H1 (cell line): ENCODE measurements at regions not wholly inside any gene's neighbourhood (a gene's known extent, or its start where the extent isn't known, plus 50 kb on each side); places are given as distances from the start of the nearest gene placed in this dataset.

Experiments
- CTCF ChIA-PET: fragments of 300-600 bp; sonication (Branson Sonifier 250); formaldehyde crosslinking; loops from one replicate; lab custom pipeline; 2021; ENCODE audit not compliant: partially characterized antibody; lab: Charles Lee
- POLR2A ChIA-PET: fragments of 300-600 bp; sonication (Branson Sonifier 250); formaldehyde crosslinking; loops from one replicate; lab custom pipeline; 2021; ENCODE audit warnings: inconsistent platforms; ENCODE audit not compliant: partially characterized antibody; lab: Charles Lee
- DNase-seq, 2 experiments: peaks; one replicate each; pipeline versions ENCODE4 v3.0.0 to v3.0.0-alpha.2; 2010 to 2022; ENCODE audit warnings: low spot score in 2 of 2, low read depth in 1 of 2, mixed read lengths in 1 of 2
- FAIRE-seq: peaks from 2 replicates; lab custom pipeline; 2011; peaks lifted over from hg19 to GRCh38; lab: Jason Lieb, UNC
- H2AFZ ChIP-seq: 2 replicates; pipeline ENCODE4 v1.8.1; 2012; ENCODE audit warnings: low read length, inconsistent platforms
- H2AK5ac ChIP-seq: 2 replicates; pipeline ENCODE4 v1.6.1; 2013; ENCODE audit warnings: low read depth, low read length
- H2BK120ac ChIP-seq: replicated peaks from 2 replicates; pipeline ENCODE3; 2013; ENCODE audit warnings: low read depth, low read length, inconsistent platforms
- H2BK12ac ChIP-seq: 2 replicates; pipeline ENCODE4 v1.6.1; 2013; ENCODE audit warnings: low read depth, low read length
- H2BK15ac ChIP-seq: 2 replicates; pipeline ENCODE4 v1.6.1; 2013; ENCODE audit warnings: low read length
- H2BK20ac ChIP-seq: 2 replicates; pipeline ENCODE4 v1.6.1; 2013; ENCODE audit warnings: low read length
- H2BK5ac ChIP-seq: 2 replicates; pipeline ENCODE4 v1.6.1; 2013; ENCODE audit warnings: low read depth, low read length
- H3K14ac ChIP-seq: 2 replicates; pipeline ENCODE4 v1.6.1; 2013; ENCODE audit warnings: inconsistent platforms; ENCODE audit not compliant: insufficient read length
- H3K18ac ChIP-seq: 2 replicates; pipeline ENCODE4 v1.6.1; 2013; ENCODE audit warnings: low read length; ENCODE audit errors: extremely low read depth
- H3K23ac ChIP-seq: 2 replicates; pipeline ENCODE4 v1.6.1; 2013; ENCODE audit warnings: inconsistent platforms; ENCODE audit not compliant: insufficient read length
- H3K23me2 ChIP-seq: 2 replicates; pipeline ENCODE4 v1.6.1; 2013; ENCODE audit warnings: low read depth, low read length
- H3K27ac ChIP-seq: 2 replicates; pipeline ENCODE4 v1.6.1; 2011; ENCODE audit warnings: low read depth, low read length, inconsistent platforms
- H3K27me3 ChIP-seq, 4 experiments: replicated peaks in 1 of 4; 1 replicate in 1 of 4; 2 replicates in 3 of 4; pipeline versions ENCODE4 v1.6.1 to v1.8.1; 2011 to 2013; ENCODE audit warnings: low read length in 3 of 4, mild to moderate bottlenecking in 3 of 4, inconsistent platforms in 2 of 4, mixed read lengths in 2 of 4, moderate library complexity in 1 of 4; ENCODE audit not compliant: control insufficient read depth in 3 of 4, insufficient read depth in 3 of 4; ENCODE audit errors: extremely low read depth in 1 of 4
- H3K36me3 ChIP-seq, 4 experiments: 2 replicates each; pipeline versions ENCODE4 v1.6.1 to v1.8.1; 2011 to 2013; ENCODE audit warnings: mild to moderate bottlenecking in 4 of 4, low read length in 3 of 4, moderate library complexity in 2 of 4, control low read depth in 1 of 4, inconsistent platforms in 1 of 4; ENCODE audit not compliant: insufficient read depth in 4 of 4, control insufficient read depth in 2 of 4
- H3K4ac ChIP-seq: replicated peaks from 2 replicates; pipeline ENCODE3; 2013; ENCODE audit warnings: low read length, low read depth, mixed read lengths, inconsistent platforms; ENCODE audit not compliant: insufficient read length
- H3K4me1 ChIP-seq, 4 experiments: replicated peaks in 1 of 4; 1 replicate in 1 of 4; 2 replicates in 3 of 4; pipeline versions ENCODE4 v1.6.1 to v1.8.1; 2011 to 2013; ENCODE audit warnings: low read length in 3 of 4, inconsistent platforms in 2 of 4, mixed read lengths in 1 of 4; ENCODE audit not compliant: insufficient read depth in 4 of 4, control insufficient read depth in 3 of 4
- H3K4me2 ChIP-seq, 2 experiments: 2 replicates each; pipeline versions ENCODE4 v1.6.1 to v1.8.1; 2011 to 2013; ENCODE audit warnings: low read depth in 2 of 2, low read length in 2 of 2, control low read depth in 1 of 2, inconsistent platforms in 1 of 2, mild to moderate bottlenecking in 1 of 2; ENCODE audit not compliant: insufficient read depth in 1 of 2
- H3K4me3 ChIP-seq, 4 experiments: fragments of 200-600, 300-600 bp in 1 of 4; sonication (generic), shearing (Covaris generic), sonication (Bioruptor Twin) in 1 of 4; 2 replicates each; pipeline versions ENCODE4 v1.5.1 to v1.8.1; 2011 to 2016; ENCODE audit warnings: low read length in 4 of 4, low read depth in 3 of 4, control low read depth in 2 of 4, inconsistent platforms in 2 of 4, mild to moderate bottlenecking in 2 of 4, mixed read lengths in 1 of 4, moderate library complexity in 1 of 4; ENCODE audit not compliant: insufficient read depth in 2 of 4; ENCODE audit errors: extremely low read depth in 1 of 4
- H3K56ac ChIP-seq: replicated peaks from 2 replicates; pipeline ENCODE3; 2013; ENCODE audit warnings: low read depth, mild to moderate bottlenecking, mixed read lengths, low read length, inconsistent platforms; ENCODE audit not compliant: insufficient read length
- H3K79me1 ChIP-seq: 2 replicates; pipeline ENCODE4 v1.6.1; 2013; ENCODE audit warnings: low read depth, low read length, control low read depth
- H3K79me2 ChIP-seq, 2 experiments: 2 replicates each; pipeline versions ENCODE4 v1.6.1 to v1.8.1; 2012 to 2013; ENCODE audit warnings: low read length in 2 of 2, mild to moderate bottlenecking in 2 of 2, inconsistent platforms in 1 of 2; ENCODE audit not compliant: insufficient read depth in 2 of 2, control insufficient read depth in 1 of 2
- H3K9ac ChIP-seq, 4 experiments: replicated peaks in 1 of 4; 1 replicate in 1 of 4; 2 replicates in 3 of 4; pipeline versions ENCODE4 v1.6.1 to v1.8.1; 2011 to 2013; ENCODE audit warnings: low read depth in 3 of 4, low read length in 3 of 4, control low read depth in 2 of 4, mild to moderate bottlenecking in 2 of 4, moderate library complexity in 2 of 4, inconsistent platforms in 1 of 4; ENCODE audit errors: extremely low read depth in 1 of 4
- H3K9me3 ChIP-seq, 2 experiments: 2 replicates each; pipeline versions ENCODE4 v1.6.1 to v1.8.1; 2012 to 2013; ENCODE audit warnings: mild to moderate bottlenecking in 2 of 2, moderate library complexity in 2 of 2, control low read depth in 1 of 2, inconsistent platforms in 1 of 2, low read depth in 1 of 2, low read length in 1 of 2, mixed read lengths in 1 of 2; ENCODE audit not compliant: insufficient read depth in 2 of 2
- H4K20me1 ChIP-seq, 2 experiments: replicated peaks in 1 of 2; 2 replicates each; pipeline versions ENCODE3 to v1.8.1; 2011 to 2013; ENCODE audit warnings: inconsistent platforms in 2 of 2, low read length in 2 of 2, mild to moderate bottlenecking in 1 of 2; ENCODE audit not compliant: insufficient read depth in 2 of 2, control insufficient read depth in 1 of 2
- H4K5ac ChIP-seq: 2 replicates; pipeline ENCODE4 v1.6.1; 2013; ENCODE audit warnings: low read length, low read depth, mixed read lengths, inconsistent platforms; ENCODE audit not compliant: insufficient read length
- H4K8ac ChIP-seq: 2 replicates; pipeline ENCODE4 v1.8.0; 2013; ENCODE audit warnings: mild to moderate bottlenecking, moderate library complexity, low read length, inconsistent platforms; ENCODE audit not compliant: insufficient read depth; ENCODE audit errors: extremely low read depth
- H4K91ac ChIP-seq: replicated peaks from 2 replicates; pipeline ENCODE3; 2013; ENCODE audit warnings: low read length, mixed read lengths, inconsistent platforms; ENCODE audit not compliant: insufficient read length
- BCL11A ChIP-seq, 2 experiments: IDR thresholded peaks; one replicate each; pipeline ENCODE4 v1.6.1; 2011; ENCODE audit warnings: low read depth in 2 of 2, low read length in 2 of 2, mild to moderate bottlenecking in 2 of 2
- CHD2 ChIP-seq: IDR thresholded peaks from 2 replicates; pipeline ENCODE4 v1.6.1; 2012; ENCODE audit warnings: low read length, improper control_type of control experiment
- E2F6 ChIP-seq: IDR thresholded peaks from 2 replicates; pipeline ENCODE4 v1.6.1; 2012; ENCODE audit warnings: inconsistent platforms
- EZH2 ChIP-seq: fragments of 200-600 bp; sonication (generic); IDR thresholded peaks from 2 replicates; pipeline ENCODE4 v1.7.1; 2012; ENCODE audit warnings: low read depth, mild to moderate bottlenecking, moderate library complexity, low read length, inconsistent platforms; ENCODE audit not compliant: severe bottlenecking
- GTF2F1 ChIP-seq: IDR thresholded peaks from 2 replicates; pipeline ENCODE4 v1.6.1; 2012; ENCODE audit warnings: low read depth, low read length, improper control_type of control experiment, borderline replicate concordance
- HDAC6 ChIP-seq: IDR thresholded peaks from one replicate; pipeline ENCODE4 v1.7.1; 2012; ENCODE audit warnings: low read depth, mild to moderate bottlenecking, inconsistent platforms, low read length, moderate library complexity
- KDM4A ChIP-seq: IDR thresholded peaks from one replicate; pipeline ENCODE4 v1.7.1; 2012; ENCODE audit warnings: low read depth, mild to moderate bottlenecking, moderate library complexity, low read length, inconsistent platforms; ENCODE audit not compliant: severe bottlenecking
- PHF8 ChIP-seq: fragments of 200-600 bp; sonication (generic); conservative IDR thresholded peaks from 2 replicates; pipeline ENCODE4 v1.7.1; 2012; ENCODE audit warnings: low read depth, mild to moderate bottlenecking, inconsistent platforms, low read length, moderate library complexity
- POLR2AphosphoS5 ChIP-seq: IDR thresholded peaks from 2 replicates; pipeline ENCODE4 v1.6.1; 2011; ENCODE audit warnings: low read depth, low read length
- POU5F1 ChIP-seq: IDR thresholded peaks from 2 replicates; pipeline ENCODE4 v1.6.1; 2011; ENCODE audit warnings: low read depth, mild to moderate bottlenecking, low read length, moderate library complexity
- RBBP5 ChIP-seq: IDR thresholded peaks from 2 replicates; pipeline ENCODE4 v1.7.1; 2012; ENCODE audit warnings: low read depth, mild to moderate bottlenecking, inconsistent platforms, low read length, moderate library complexity, borderline replicate concordance
- RNF2 ChIP-seq: fragments of 200-900, 300-1000 bp; sonication (generic); IDR thresholded peaks from 2 replicates; pipeline ENCODE4 v1.7.1; 2016; ENCODE audit warnings: borderline replicate concordance, low read depth, mild to moderate bottlenecking, antibody characterized with exemption, low read length; ENCODE audit not compliant: poor library complexity, severe bottlenecking; ENCODE audit errors: missing control alignments
- SIN3A ChIP-seq, 2 experiments: IDR thresholded peaks in 1 of 2; conservative IDR thresholded peaks in 1 of 2; 2 replicates each; pipeline ENCODE4 v1.6.1; 2011 to 2012; ENCODE audit warnings: low read length in 2 of 2, improper control_type of control experiment in 1 of 2, low read depth in 1 of 2, mild to moderate bottlenecking in 1 of 2
- SP2 ChIP-seq: IDR thresholded peaks from 2 replicates; pipeline ENCODE4 v1.6.1; 2012; ENCODE audit warnings: mild to moderate bottlenecking, low read length, inconsistent platforms
- WGBS, 2 experiments: shearing (Covaris generic) in 1 of 2; methylation state at CpG; one replicate each; pipeline versions ENCODE4 v1.1.6 to v1.1.7; 2013 to 2015; ENCODE audit warnings: low lambda C conversion rate in 2 of 2, mixed read lengths in 2 of 2, inconsistent platforms in 1 of 2, low coverage in 1 of 2, missing lambda C conversion rate in 1 of 2; ENCODE audit not compliant: insufficient replicate concordance in 2 of 2, insufficient coverage in 1 of 2, insufficient read length in 1 of 2; ENCODE audit errors: extremely low coverage in 1 of 2, missing lambda C conversion rate in 1 of 2; 5-methylcytosine and 5-hydroxymethylcytosine counted together

DNA sequence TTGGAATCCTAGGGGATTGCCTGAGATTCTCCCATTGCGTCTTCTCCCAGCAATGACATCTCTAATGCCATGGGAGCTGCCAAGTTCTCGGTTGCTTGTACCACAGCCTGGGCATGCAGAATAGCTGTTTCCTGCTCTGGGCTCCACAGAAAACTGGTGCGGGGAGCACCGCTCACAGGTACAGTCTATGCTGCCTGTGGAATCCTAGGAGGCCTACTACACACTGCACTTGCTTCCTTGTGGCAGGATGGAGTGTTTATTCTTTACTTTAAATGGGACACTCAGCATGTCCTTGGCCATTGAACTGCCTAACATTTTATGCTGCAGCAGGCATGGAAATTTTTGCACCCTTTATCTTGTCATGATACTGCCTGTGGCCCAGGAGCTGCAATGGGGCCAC, 378.8 kb upstream of the SHH start:
- no peak overlapping the region for H2BK12ac ChIP-seq
- peaks cover 7 to 11% of the 10 kb centered on the region in 2 experiments; a peak in 3 of 4 replicates for H3K9me3 ChIP-seq
- 85% methylated on average over 4 of the region's 4 CpGs; no CpG with 5 or more reads in 1 of the 2 experiments for WGBS, 2 experiments
- H3K4me1 ChIP-seq, result no peaks in the 10 kb centered on the region
- CTCF ChIA-PET, result no interaction called here
- H3K27ac ChIP-seq, result no peak overlapping the region
- no peak overlapping the region for H3K18ac ChIP-seq
- no peak overlapping the region for H2AFZ ChIP-seq
- H4K20me1 ChIP-seq, result no peaks in the 10 kb centered on the region
- no peak for DNase-seq
- no peak overlapping the region for H4K8ac ChIP-seq
- H2BK5ac ChIP-seq, result no peak overlapping the region
- H3K4me2 ChIP-seq, result no peak overlapping the region
- no peak overlapping the region for H3K9ac ChIP-seq
- H2BK15ac ChIP-seq, result no peak overlapping the region
- no peak overlapping the region for H2BK20ac ChIP-seq
- H3K4ac ChIP-seq, result no peak overlapping the region
- no peaks in the 10 kb centered on the region for H3K79me1 ChIP-seq
- no peak overlapping the region for H3K23ac ChIP-seq
- H3K79me2 ChIP-seq, result no peaks in the 10 kb centered on the region
- H3K23me2 ChIP-seq, result no peaks in the 10 kb centered on the region
- H4K5ac ChIP-seq, result no peak overlapping the region
- no peak overlapping the region for H4K91ac ChIP-seq
- H2AK5ac ChIP-seq, result no peak overlapping the region
- no peak overlapping the region for H3K4me3 ChIP-seq
- H2BK120ac ChIP-seq, result no peak overlapping the region
- H3K56ac ChIP-seq, result no peak overlapping the region
- no peak overlapping the region for H3K14ac ChIP-seq
- H3K36me3 ChIP-seq, result no peaks in the 10 kb centered on the region
- POLR2A ChIA-PET, result no interaction called here
- H3K27me3 ChIP-seq, result no peaks in the 10 kb centered on the region
- no peak for TF ChIP-seq KDM4A
- no peak for TF ChIP-seq SIN3A (conservative IDR thresholded peaks at IDR 0.05 in 1 of 2, IDR thresholded peaks at IDR 0.05 in 1 of 2; ENCODE audit: low read depth in 1 of 2, low read length in 2 of 2)
- no peak for TF ChIP-seq POU5F1
- TF ChIP-seq SP2, result no peak
- TF ChIP-seq BCL11A (IDR thresholded peaks at IDR 0.05; ENCODE audit: low read depth in 2 of 2, low read length in 2 of 2), result no peak
- TF ChIP-seq HDAC6, result no peak
- TF ChIP-seq E2F6, result no peak
- TF ChIP-seq PHF8, result no peak
- no peak for TF ChIP-seq EZH2
- TF ChIP-seq GTF2F1, result no peak
- no peak for TF ChIP-seq RBBP5
- no peak for TF ChIP-seq CHD2
- no peak for TF ChIP-seq POLR2AphosphoS5
- TF ChIP-seq RNF2, result no peak
- TF ChIP-seq, all 59 proteins: peak for 0
- no peak for FAIRE-seq
